IMR-90 (cell line): ENCODE measurements at regions not wholly inside any gene's neighbourhood (a gene's known extent, or its start where the extent isn't known, plus 50 kb on each side); places are given as distances from the start of the nearest gene placed in this dataset.

Experiments
- ATAC-seq: fragments of 200-7000 bp; cut with Tn5 transposase; 2 replicates; pipeline ENCODE4 v1.9.1; 2020; ENCODE audit warnings: low read depth, mild to moderate bottlenecking, moderate library complexity
- BruUV-seq: library from RNA; stranded (reverse); fragments of 400-500 nt; replicated peaks from 2 replicates; lab custom pipeline; 2021; lab: Mats Ljungman, UMichigan
- CTCF ChIA-PET: fragments of 300-600 bp; formaldehyde crosslinking; extraction: SDS; loops from one replicate; lab custom pipeline; 2021; ENCODE audit warnings: antibody characterized with exemption; lab: Yijun Ruan, JAX
- POLR2A ChIA-PET: fragments of 300-600 bp; sonication (Branson Sonifier 250); formaldehyde crosslinking; loops from one replicate; lab custom pipeline; 2022; ENCODE audit warnings: antibody characterized with exemption; ENCODE audit not compliant: unreplicated experiment; lab: Charles Lee
- DNase-seq: peaks from one replicate; pipeline ENCODE4 v3.0.0; 2013
- H2AFZ ChIP-seq: replicated peaks from 2 replicates; pipeline ENCODE3; 2013; ENCODE audit warnings: low read length, mild to moderate bottlenecking; ENCODE audit not compliant: poor library complexity
- H2AK5ac ChIP-seq: 2 replicates; pipeline ENCODE4 v1.6.1; 2013; ENCODE audit warnings: low read depth, low read length, inconsistent platforms
- H2AK9ac ChIP-seq: replicated peaks from 2 replicates; pipeline ENCODE3; 2013; ENCODE audit warnings: mild to moderate bottlenecking, low read depth, low read length, moderate library complexity; ENCODE audit not compliant: poor library complexity
- H2BK120ac ChIP-seq: 2 replicates; pipeline ENCODE4 v1.6.1; 2013; ENCODE audit warnings: low read depth, low read length, inconsistent platforms
- H2BK15ac ChIP-seq: 3 replicates; pipeline ENCODE4 v1.6.1; 2013; ENCODE audit warnings: low read depth, low read length, inconsistent platforms
- H2BK20ac ChIP-seq: 2 replicates; pipeline ENCODE4 v1.6.1; 2013; ENCODE audit warnings: low read depth, mild to moderate bottlenecking, inconsistent platforms, low read length, moderate library complexity
- H2BK5ac ChIP-seq: 2 replicates; pipeline ENCODE4 v1.6.1; 2013; ENCODE audit warnings: mild to moderate bottlenecking, low read depth, low read length, inconsistent platforms; ENCODE audit not compliant: poor library complexity, severe bottlenecking
- H3K14ac ChIP-seq: replicated peaks from 2 replicates; pipeline ENCODE4 v1.6.1; 2013; ENCODE audit warnings: low read depth, low read length, inconsistent platforms
- H3K18ac ChIP-seq: 2 replicates; pipeline ENCODE4 v1.6.1; 2013; ENCODE audit warnings: low read depth, low read length, control low read depth
- H3K23ac ChIP-seq: 2 replicates; pipeline ENCODE4 v1.6.1; 2013; ENCODE audit warnings: low read depth, low read length, inconsistent platforms
- H3K27ac ChIP-seq: 2 replicates; pipeline ENCODE4 v1.5.1; 2013; ENCODE audit warnings: mild to moderate bottlenecking, control low read depth, low read length; ENCODE audit not compliant: insufficient read depth
- H3K27me3 ChIP-seq: 2 replicates; pipeline ENCODE4 v1.6.1; 2013; ENCODE audit warnings: low read length; ENCODE audit not compliant: control insufficient read depth, insufficient read depth
- H3K36me3 ChIP-seq: 2 replicates; pipeline ENCODE4 v1.6.1; 2013; ENCODE audit warnings: low read length, mixed read lengths; ENCODE audit not compliant: control insufficient read depth, insufficient read depth
- H3K4ac ChIP-seq: 2 replicates; pipeline ENCODE4 v1.6.1; 2013; ENCODE audit warnings: low read depth, low read length, inconsistent platforms
- H3K4me1 ChIP-seq: 2 replicates; pipeline ENCODE4 v1.6.1; 2013; ENCODE audit warnings: low read length, mixed read lengths; ENCODE audit not compliant: control insufficient read depth, insufficient read depth
- H3K4me2 ChIP-seq: 2 replicates; pipeline ENCODE4 v1.6.1; 2013; ENCODE audit warnings: low read depth, mild to moderate bottlenecking, control low read depth, low read length, moderate library complexity
- H3K4me3 ChIP-seq: 2 replicates; pipeline ENCODE4 v1.5.1; 2013; ENCODE audit warnings: low read depth, mild to moderate bottlenecking, control low read depth, low read length, moderate library complexity; ENCODE audit not compliant: insufficient read depth
- H3K56ac ChIP-seq: 2 replicates; pipeline ENCODE4 v1.6.1; 2013; ENCODE audit warnings: low read length, inconsistent platforms; ENCODE audit not compliant: insufficient read depth; ENCODE audit errors: extremely low read depth
- H3K79me1 ChIP-seq, 2 experiments: 2 replicates each; pipeline ENCODE4 v1.6.1; 2013; ENCODE audit warnings: low read length in 2 of 2, inconsistent platforms in 1 of 2, low read depth in 1 of 2
- H3K9ac ChIP-seq: 2 replicates; pipeline ENCODE4 v1.6.1; 2013; ENCODE audit warnings: low read depth, low read length, control low read depth
- H3K9me1 ChIP-seq: 2 replicates; pipeline ENCODE4 v1.6.1; 2013; ENCODE audit warnings: low read length, inconsistent platforms; ENCODE audit not compliant: insufficient read depth
- H3K9me3 ChIP-seq: 2 replicates; pipeline ENCODE4 v1.6.1; 2013; ENCODE audit warnings: low read length; ENCODE audit not compliant: control insufficient read depth, insufficient read depth
- H4K20me1 ChIP-seq: 2 replicates; pipeline ENCODE4 v1.6.1; 2013; ENCODE audit warnings: low read length, inconsistent platforms; ENCODE audit not compliant: insufficient read depth
- H4K5ac ChIP-seq: 2 replicates; pipeline ENCODE4 v1.6.1; 2013; ENCODE audit warnings: mild to moderate bottlenecking, low read depth, low read length, control low read depth
- H4K8ac ChIP-seq, 2 experiments: 2 replicates each; pipeline ENCODE4 v1.6.1; 2013; ENCODE audit warnings: low read depth in 2 of 2, low read length in 2 of 2, control low read depth in 1 of 2, inconsistent platforms in 1 of 2
- H4K91ac ChIP-seq: 2 replicates; pipeline ENCODE4 v1.6.1; 2013; ENCODE audit warnings: low read depth, low read length, inconsistent platforms; ENCODE audit not compliant: insufficient read depth
- CEBPB ChIP-seq: IDR thresholded peaks from 2 replicates; pipeline ENCODE4 v1.6.1; 2012; ENCODE audit warnings: low read depth, low read length, improper control_type of control experiment
- CHD1 ChIP-seq: IDR thresholded peaks from 2 replicates; pipeline ENCODE4 v1.6.1; 2012; ENCODE audit warnings: low read depth, low read length, improper control_type of control experiment
- ELK1 ChIP-seq: fragments of 150-350 bp; IDR thresholded peaks from 2 replicates; pipeline ENCODE4 v1.6.1; 2016; ENCODE audit warnings: low read depth, mild to moderate bottlenecking, low read length, moderate library complexity, borderline replicate concordance
- MXI1 ChIP-seq: IDR thresholded peaks from 2 replicates; pipeline ENCODE4 v1.6.1; 2012; ENCODE audit warnings: low read depth, mild to moderate bottlenecking, low read length, moderate library complexity, borderline replicate concordance
- NFE2L2 ChIP-seq: fragments of 150-350 bp; IDR thresholded peaks from 2 replicates; pipeline ENCODE4 v1.6.1; 2016; ENCODE audit warnings: low read depth, mild to moderate bottlenecking, low read length
- RAD21 ChIP-seq: IDR thresholded peaks from 2 replicates; pipeline ENCODE4 v1.6.1; 2012; ENCODE audit warnings: low read length, improper control_type of control experiment
- RFX5 ChIP-seq: IDR thresholded peaks from 2 replicates; pipeline ENCODE4 v1.8.0; 2012; ENCODE audit warnings: low read depth, mild to moderate bottlenecking, low read length, moderate library complexity
- SMC3 ChIP-seq: fragments of 150-350 bp; IDR thresholded peaks from 2 replicates; pipeline ENCODE4 v1.6.1; 2016; ENCODE audit warnings: low read depth, mild to moderate bottlenecking, antibody characterized with exemption, low read length, moderate library complexity
- USF2 ChIP-seq: fragments of 150-350 bp; IDR thresholded peaks from 2 replicates; pipeline ENCODE4 v1.6.1; 2017; ENCODE audit warnings: mild to moderate bottlenecking, antibody characterized with exemption, low read length, low read depth
- WGBS, 2 experiments: methylation state at CpG; one replicate each; pipeline versions ENCODE4 v1.1.5 to v1.1.7; 2013; ENCODE audit warnings: missing lambda C conversion rate in 2 of 2; ENCODE audit not compliant: insufficient read length in 1 of 2; ENCODE audit errors: extremely low coverage in 2 of 2; 5-methylcytosine and 5-hydroxymethylcytosine counted together
- dilution Hi-C: fragments of 300-500 bp; cut with HindIII; formaldehyde crosslinking; loops from one replicate; pipeline ENCODE4 v1.14.3; 2018; ENCODE audit warnings: low sequenced_read_pairs; ENCODE audit not compliant: unreplicated experiment
- in situ Hi-C: fragments of 300-500 bp; cut with MboI; formaldehyde crosslinking; loops from 3 replicates; pipeline ENCODE4 v1.14.3; 2019; ENCODE audit warnings: low sequenced_read_pairs, inconsistent platforms, mixed read lengths
- intact Hi-C: fragments of 100-400 bp; cut with micrococcal nuclease; formaldehyde crosslinking; loops from 2 replicates; pipeline ENCODE4 v1.10.0; 2022

GRCh38 chr1:30259631-30260030 lies 463.8 kb downstream of the MATN1 start:
- Histone ChIP-seq H3K18ac (no peak overlapping the region), H3K9ac (no peak overlapping the region), H3K4ac (no peak overlapping the region), H4K8ac (no peak overlapping the region), H3K9me1 (no peaks in the 10 kb centered on the region; the same call in 1 of the 2 replicates), H3K27ac (no peak overlapping the region), H4K5ac (no peak overlapping the region), H3K4me1 (no peaks in the 10 kb centered on the region), H2AK5ac (no peak overlapping the region), H3K14ac (no peak overlapping the region), H3K79me1 (no peaks in the 10 kb centered on the region), H2BK15ac (no peak overlapping the region), H4K91ac (no peak overlapping the region), H2BK120ac (no peak overlapping the region), H2AFZ (no peak overlapping the region), H2BK20ac (no peak overlapping the region), H3K36me3 (no peaks in the 10 kb centered on the region), H3K9me3 (no peaks in the 10 kb centered on the region), H4K20me1 (no peaks in the 10 kb centered on the region), H3K23ac (no peak overlapping the region), H3K4me2 (no peak overlapping the region), H3K27me3 (no peaks in the 10 kb centered on the region), H2BK5ac (no peak overlapping the region), H3K56ac (no peak overlapping the region), H3K4me3 (no peak overlapping the region), H2AK9ac (no peak overlapping the region)
- ATAC-seq (no peak), DNase-seq (no peak)
- ChIA-PET POLR2A (no interaction called here), CTCF (no interaction called here)
- no peak for TF ChIP-seq CHD1
- TF ChIP-seq SMC3, result no peak
- no peak for TF ChIP-seq RAD21
- no peak for TF ChIP-seq RFX5
- no peak for TF ChIP-seq MXI1
- no peak for TF ChIP-seq CEBPB
- TF ChIP-seq ELK1, result no peak
- TF ChIP-seq USF2, result no peak
- TF ChIP-seq NFE2L2, result no peak
- intact Hi-C loops, result no loop called here
- WGBS, 2 experiments, result no CpG with 5 or more reads among the region's 9 CpGs
- in situ Hi-C loops, result no loop called here
- dilution Hi-C loops, result no loop called here
- no TSS peak for BruUV-seq
